Fibroblast of lung (primary cell): ENCODE measurements at regions not wholly inside any gene's neighbourhood (a gene's known extent, or its start where the extent isn't known, plus 50 kb on each side); places are given as distances from the start of the nearest gene placed in this dataset.

Source experiments
- DNase-seq, 2 donors: peaks; one replicate each; pipeline versions ENCODE4 v3.0.0 to v3.0.0-alpha.2; 2010; ENCODE audit warnings: low read depth in 2 of 2
- H2AFZ ChIP-seq: 2 replicates; pipeline ENCODE4 v1.5.1; 2012; ENCODE audit warnings: low read length, control low read depth, inconsistent platforms
- H3K27ac ChIP-seq: 2 replicates; pipeline ENCODE4 v1.5.1; 2011; ENCODE audit warnings: low read length, control low read depth; ENCODE audit not compliant: insufficient read depth
- H3K27me3 ChIP-seq: 2 replicates; pipeline ENCODE4 v1.5.1; 2011; ENCODE audit warnings: mild to moderate bottlenecking, low read length; ENCODE audit not compliant: control insufficient read depth, insufficient read depth
- H3K36me3 ChIP-seq: 2 replicates; pipeline ENCODE4 v1.5.1; 2011; ENCODE audit warnings: low read length; ENCODE audit not compliant: control insufficient read depth, insufficient read depth
- H3K4me1 ChIP-seq: 2 replicates; pipeline ENCODE4 v1.5.1; 2011; ENCODE audit warnings: low read length; ENCODE audit not compliant: control insufficient read depth, insufficient read depth; ENCODE audit errors: extremely low read depth
- H3K4me2 ChIP-seq: 2 replicates; pipeline ENCODE4 v1.5.1; 2011; ENCODE audit warnings: low read length, control low read depth; ENCODE audit not compliant: insufficient read depth; ENCODE audit errors: extremely low read depth
- H3K4me3 ChIP-seq, 4 experiments: fragments of 200-600 bp in 1 of 4; sonication (generic) in 1 of 4; replicated peaks in 1 of 4; 2 replicates each; pipeline ENCODE4 v1.5.1; 2011 to 2016; ENCODE audit warnings: low read length in 4 of 4, low read depth in 3 of 4, mild to moderate bottlenecking in 3 of 4, control low read depth in 2 of 4, inconsistent platforms in 1 of 4, mixed read lengths in 1 of 4; ENCODE audit not compliant: insufficient read depth in 1 of 4; ENCODE audit errors: control extremely low read depth in 1 of 4
- H3K79me2 ChIP-seq: 2 replicates; pipeline ENCODE4 v1.5.1; 2012; ENCODE audit warnings: mild to moderate bottlenecking, low read length, inconsistent platforms; ENCODE audit not compliant: control insufficient read depth, insufficient read depth
- H3K9ac ChIP-seq: 2 replicates; pipeline ENCODE4 v1.5.1; 2011; ENCODE audit warnings: mild to moderate bottlenecking, low read length, control low read depth; ENCODE audit not compliant: insufficient read depth
- H3K9me3 ChIP-seq: 2 replicates; pipeline ENCODE4 v1.5.1; 2012; ENCODE audit warnings: low read depth, low read length; ENCODE audit not compliant: control insufficient read depth, insufficient read depth
- H4K20me1 ChIP-seq: 2 replicates; pipeline ENCODE4 v1.5.1; 2011; ENCODE audit warnings: low read length; ENCODE audit not compliant: control insufficient read depth, insufficient read depth; ENCODE audit errors: extremely low read depth
- CTCF ChIP-seq, 2 donors: IDR thresholded peaks in 1 of 2; conservative IDR thresholded peaks in 1 of 2; 1 replicate in 1 of 2; 2 replicates in 1 of 2; pipeline ENCODE4 v1.5.1; 2011 to 2012; ENCODE audit warnings: low read length in 2 of 2, control low read depth in 1 of 2, inconsistent platforms in 1 of 2, low read depth in 1 of 2, mild to moderate bottlenecking in 1 of 2
- EZH2 ChIP-seq: IDR thresholded peaks from 2 replicates; pipeline ENCODE4 v1.5.1; 2012; ENCODE audit warnings: low read length, control low read depth, mild to moderate bottlenecking; ENCODE audit errors: missing control alignments

GRCh38 chr13:88303605-88304004 lies 632.4 kb downstream of the SLITRK5 start:
- no peaks in the 10 kb centered on the region for H3K9me3 ChIP-seq
- H4K20me1 ChIP-seq, result no peaks in the 10 kb centered on the region
- H3K79me2 ChIP-seq, result no peaks in the 10 kb centered on the region
- H3K36me3 ChIP-seq, result no peaks in the 10 kb centered on the region
- no peak overlapping the region for H3K4me3 ChIP-seq
- no peak for TF ChIP-seq CTCF (conservative IDR thresholded peaks at IDR 0.05 in 1 of 2, IDR thresholded peaks at IDR 0.05 in 1 of 2; ENCODE audit: low read depth in 1 of 2, low read length in 2 of 2)
- no peak for TF ChIP-seq EZH2
- no peak overlapping the region for H3K9ac ChIP-seq
- H3K4me2 ChIP-seq, result no peak overlapping the region
- no peaks in the 10 kb centered on the region for H3K4me1 ChIP-seq
- H3K27me3 ChIP-seq, result no peaks in the 10 kb centered on the region
- H2AFZ ChIP-seq, result no peak overlapping the region
- DNase-seq, result no peak
- H3K27ac ChIP-seq, result no peak overlapping the region

- DNase-seq, result no peak
- no peak for TF ChIP-seq CTCF (conservative IDR thresholded peaks at IDR 0.05 in 1 of 2, IDR thresholded peaks at IDR 0.05 in 1 of 2; ENCODE audit: low read depth in 1 of 2, low read length in 2 of 2)
- no peak for TF ChIP-seq EZH2
- Histone ChIP-seq H3K9me3 (no peaks in the 10 kb centered on the region), H3K27ac (no peak overlapping the region), H4K20me1 (no peaks in the 10 kb centered on the region), H3K4me3 (no peak overlapping the region), H3K9ac (no peak overlapping the region), H3K36me3 (no peaks in the 10 kb centered on the region), H2AFZ (no peak overlapping the region), H3K27me3 (no peaks in the 10 kb centered on the region), H3K4me2 (no peak overlapping the region), H3K79me2 (no peaks in the 10 kb centered on the region), H3K4me1 (no peaks in the 10 kb centered on the region)
These were observed 643.3 kb downstream of the SLITRK5 start for GRCh38 chr13:88314496-88314895.

GRCh38 chr13:88329066-88329465 lies 657.9 kb downstream of the SLITRK5 start:
- no peaks in the 10 kb centered on the region for H4K20me1 ChIP-seq
- H3K4me2 ChIP-seq, result no peak overlapping the region
- DNase-seq, result no peak
- H3K9me3 ChIP-seq, result no peaks in the 10 kb centered on the region
- no peak overlapping the region for H3K27ac ChIP-seq
- no peak for TF ChIP-seq EZH2
- TF ChIP-seq CTCF (conservative IDR thresholded peaks at IDR 0.05 in 1 of 2, IDR thresholded peaks at IDR 0.05 in 1 of 2; ENCODE audit: low read depth in 1 of 2, low read length in 2 of 2), result no peak
- H3K36me3 ChIP-seq, result no peaks in the 10 kb centered on the region
- no peak overlapping the region for H3K4me3 ChIP-seq
- no peak overlapping the region for H2AFZ ChIP-seq
- H3K27me3 ChIP-seq, result no peaks in the 10 kb centered on the region
- H3K9ac ChIP-seq, result no peak overlapping the region
- no peaks in the 10 kb centered on the region for H3K79me2 ChIP-seq
- H3K4me1 ChIP-seq, result no peaks in the 10 kb centered on the region
